Activated naive CD8-positive, alpha-beta T cell treated with anti-CD3 and anti-CD28 coated beads for 36 hours (primary cell): ENCODE measurements at regions not wholly inside any gene's neighbourhood (a gene's known extent, or its start where the extent isn't known, plus 50 kb on each side); places are given as distances from the start of the nearest gene placed in this dataset.
"Not testable (repeated sequence)": the region's sequence is repeated elsewhere in the genome, so short reads cannot be mapped to it uniquely, and the experiment has no call there.

Experiments used
- DNase-seq: peaks from one replicate; pipeline ENCODE4 v3.0.0; 2021
- H3K27ac Mint-ChIP-seq: one replicate; pipeline ENCODE4 v1.8.0; 2022; ENCODE audit warnings: mild to moderate bottlenecking, moderate library complexity, mixed read lengths
- H3K27me3 Mint-ChIP-seq: one replicate; pipeline ENCODE4 v1.8.0; 2022; ENCODE audit warnings: mild to moderate bottlenecking, mixed read lengths
- H3K36me3 Mint-ChIP-seq: one replicate; pipeline ENCODE4 v1.8.0; 2021; ENCODE audit warnings: mild to moderate bottlenecking, mixed read lengths
- H3K4me1 Mint-ChIP-seq: one replicate; pipeline ENCODE4 v1.8.0; 2021; ENCODE audit warnings: mixed read lengths
- H3K4me3 Mint-ChIP-seq: one replicate; pipeline ENCODE4 v1.8.0; 2022; ENCODE audit warnings: mild to moderate bottlenecking, moderate library complexity, mixed read lengths
- H3K9me3 Mint-ChIP-seq: one replicate; pipeline ENCODE4 v1.8.0; 2022; ENCODE audit warnings: mixed read lengths

DNA sequence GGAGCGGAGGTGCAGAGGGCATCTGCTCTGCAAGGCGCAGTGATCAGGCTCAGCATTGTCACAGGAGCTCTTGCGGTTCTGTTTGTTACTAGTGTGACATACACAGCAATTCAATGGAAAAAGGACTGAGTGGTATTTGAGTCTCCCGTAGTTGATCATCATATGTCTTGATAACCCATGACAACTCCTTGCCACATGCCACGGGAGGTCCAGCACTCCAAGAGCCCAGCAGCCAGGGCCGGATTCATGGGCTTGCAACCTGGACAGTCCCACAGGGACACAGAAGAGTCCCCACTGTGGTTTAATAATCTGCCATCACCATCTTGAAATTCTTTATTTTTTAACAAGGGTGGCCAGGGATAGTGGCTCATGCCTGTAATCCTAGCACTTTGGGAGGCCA is 58.1 kb upstream of the ROPN1B start:
- not testable (repeated sequence) for H3K36me3 Mint-ChIP-seq, H3K27ac Mint-ChIP-seq, DNase-seq, H3K9me3 Mint-ChIP-seq, H3K27me3 Mint-ChIP-seq, H3K4me3 Mint-ChIP-seq
- peaks cover 11% of the 10 kb centered on the region for H3K4me1 Mint-ChIP-seq

DNA sequence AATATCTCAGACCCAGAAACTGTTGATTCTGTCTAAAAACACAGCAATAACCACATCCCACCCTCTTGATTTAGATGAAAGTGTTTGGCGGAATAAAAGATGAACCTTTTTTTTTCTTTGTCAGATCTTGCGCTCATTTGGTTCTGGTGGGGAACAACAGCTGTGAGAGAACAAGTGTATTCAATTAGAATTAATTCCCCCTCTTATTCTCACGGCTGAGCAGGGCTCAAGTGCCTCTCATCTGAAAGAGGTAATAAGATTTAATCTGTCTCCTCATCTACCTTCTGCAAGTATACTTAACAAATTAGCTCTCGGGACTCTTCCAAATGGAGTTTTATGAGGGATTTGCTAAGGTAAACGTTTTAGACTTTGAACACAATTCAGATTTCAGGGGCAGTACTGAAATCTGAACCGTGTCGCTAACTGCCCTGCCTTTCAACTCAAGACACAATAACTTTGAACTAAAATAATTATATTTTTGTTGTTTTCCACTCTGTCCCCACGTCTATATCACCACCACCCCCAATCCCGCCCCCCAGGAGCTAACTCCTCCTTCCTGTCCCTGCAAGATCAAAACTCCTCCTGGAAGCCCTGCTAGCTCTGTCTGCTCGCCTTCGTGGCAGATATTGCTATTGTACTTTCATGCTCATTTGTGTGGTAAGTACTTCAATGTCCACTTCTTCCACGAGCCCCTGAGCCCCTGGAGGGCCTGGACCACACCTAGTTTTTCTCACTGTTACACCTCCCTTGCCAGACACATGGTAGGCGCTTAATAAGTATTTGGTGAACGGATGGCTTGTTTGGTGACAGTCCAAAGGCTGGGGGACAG is 54.2 kb upstream of the ROPN1B start:
- not testable (repeated sequence) for H3K9me3 Mint-ChIP-seq, DNase-seq, H3K27me3 Mint-ChIP-seq, H3K36me3 Mint-ChIP-seq
- Mint-ChIP-seq H3K4me1 (peaks cover 34% of the 10 kb centered on the region), H3K27ac (peak overlapping the region; percentile 66), H3K4me3 (peak overlapping the region; percentile 83)

DNA sequence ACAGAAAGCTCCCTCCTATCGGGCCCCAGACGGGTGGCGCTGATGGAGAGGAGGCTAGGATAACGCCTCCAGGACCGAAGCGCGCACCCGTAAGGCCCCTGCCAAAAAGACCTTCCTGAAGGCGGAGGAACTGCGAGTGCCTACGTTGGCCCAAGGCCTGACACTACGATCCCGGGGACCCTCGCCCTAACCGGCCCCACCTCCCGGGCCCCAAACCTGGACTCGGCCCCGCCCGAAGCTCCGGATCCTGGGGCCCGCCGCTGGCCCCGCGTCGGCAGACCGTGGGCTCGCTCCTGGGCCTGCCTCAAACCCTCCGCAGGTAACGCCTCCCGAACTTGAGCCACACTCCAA is 53.6 kb upstream of the ROPN1B start:
- not testable (repeated sequence) for H3K9me3 Mint-ChIP-seq, DNase-seq, H3K36me3 Mint-ChIP-seq, H3K27me3 Mint-ChIP-seq
- H3K4me3 Mint-ChIP-seq, result peak overlapping the region; percentile 83
- H3K4me1 Mint-ChIP-seq, result peaks cover 34% of the 10 kb centered on the region
- peak overlapping the region; percentile 72 for H3K27ac Mint-ChIP-seq

DNA sequence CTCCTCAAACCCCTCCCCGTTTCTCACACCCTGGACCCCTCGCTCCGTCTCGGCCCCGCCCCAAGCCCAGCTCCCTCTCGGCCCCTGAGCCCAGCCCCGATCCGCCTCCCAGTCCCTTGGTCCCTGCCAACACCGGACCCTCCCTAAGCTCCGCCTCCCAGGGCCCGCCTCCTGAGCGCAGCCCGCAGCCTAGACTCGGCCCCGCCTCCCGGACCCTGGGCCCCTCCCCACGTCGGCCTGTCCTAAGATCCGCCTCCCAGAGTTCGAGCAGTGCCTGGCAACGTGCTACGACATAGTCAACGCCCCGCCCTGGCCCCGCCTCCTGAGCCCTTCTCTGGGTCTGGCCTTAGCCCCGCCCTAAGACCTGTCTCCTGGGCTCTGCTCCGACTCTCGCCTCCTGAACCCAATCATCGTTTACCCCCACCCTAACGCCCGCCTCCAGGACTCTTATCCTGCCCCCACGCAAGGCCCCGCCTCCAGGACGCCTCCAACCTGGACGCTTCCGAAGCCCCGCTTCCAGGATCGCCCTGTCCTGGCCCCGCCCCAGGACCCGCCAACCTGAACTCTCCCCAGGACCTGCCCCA is 53.1 kb upstream of the ROPN1B start:
- not testable (repeated sequence) for H3K27me3 Mint-ChIP-seq, H3K9me3 Mint-ChIP-seq, H3K36me3 Mint-ChIP-seq
- Mint-ChIP-seq H3K4me3 (peak overlapping the region; percentile 83), H3K27ac (peak overlapping the region; percentile 84), H3K4me1 (peaks cover 34% of the 10 kb centered on the region)
- peak; percentile 99 for DNase-seq

DNA sequence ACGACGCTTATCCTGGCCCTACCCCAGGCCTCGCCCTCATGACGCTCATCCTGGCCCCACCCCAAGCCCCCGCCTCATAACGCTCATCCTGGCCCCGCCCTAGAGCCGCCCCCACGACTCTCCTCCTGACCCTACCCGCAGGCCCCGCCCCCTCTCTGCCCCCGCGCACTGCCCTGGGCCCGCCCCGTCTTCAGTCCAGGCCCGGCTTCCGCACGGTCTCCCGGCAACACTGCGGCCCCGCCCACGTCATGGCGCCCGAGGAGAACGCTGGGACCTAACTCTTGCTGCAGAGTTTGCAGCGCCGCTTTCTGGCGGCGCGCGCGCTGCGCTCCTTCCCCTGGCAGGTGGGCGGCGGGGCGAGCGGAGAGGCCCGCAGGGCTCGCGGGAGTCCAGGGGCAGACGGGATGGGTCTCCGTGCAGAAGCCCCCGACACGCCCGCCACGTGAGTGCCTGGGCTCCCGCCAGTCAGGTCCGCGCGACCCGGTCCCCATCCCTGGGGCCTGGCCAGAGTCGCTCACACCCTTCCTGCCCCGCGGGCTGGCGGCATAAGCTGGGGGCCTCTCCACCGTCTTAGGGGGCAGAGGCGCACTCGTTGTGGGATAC is 52.5 kb upstream of the ROPN1B start:
- Mint-ChIP-seq H3K27ac (peak overlapping the region; percentile 88), H3K27me3 (no peaks in the 10 kb centered on the region), H3K4me1 (peaks cover 34% of the 10 kb centered on the region), H3K4me3 (peak overlapping the region; percentile 83), H3K36me3 (no peaks in the 10 kb centered on the region), H3K9me3 (no peaks in the 10 kb centered on the region)
- peak; percentile 97 for DNase-seq

DNA sequence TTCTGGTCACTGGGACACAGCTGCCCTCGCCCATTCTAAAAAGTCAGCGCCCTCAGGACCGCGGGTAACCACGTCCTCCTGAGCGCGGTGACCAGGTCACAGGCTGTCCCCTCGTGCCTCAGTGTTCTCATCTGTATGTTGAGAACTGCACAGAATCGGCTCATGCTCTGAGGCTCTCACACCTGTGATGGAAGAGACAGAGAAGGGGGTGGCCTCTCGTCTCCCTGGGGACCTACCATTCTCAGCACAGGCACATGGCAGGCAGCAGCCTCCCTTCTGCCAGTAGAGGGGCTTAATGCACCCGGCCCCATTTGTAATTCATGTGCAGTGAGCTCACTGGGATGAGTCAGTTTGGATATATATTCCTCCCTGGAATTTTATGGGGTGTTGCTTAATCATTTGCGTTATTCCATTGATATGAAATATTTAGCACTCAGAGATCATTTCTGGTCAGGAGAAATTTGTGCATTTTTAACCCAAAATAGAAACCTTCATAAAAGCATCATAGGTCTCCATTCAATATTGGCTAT is 51.9 kb upstream of the ROPN1B start:
- H3K4me3 Mint-ChIP-seq, result peak overlapping the region; percentile 83
- H3K27ac Mint-ChIP-seq, result peak overlapping the region; percentile 88
- H3K4me1 Mint-ChIP-seq, result peaks cover 34% of the 10 kb centered on the region
- peak; percentile 35 for DNase-seq
- not testable (repeated sequence) for H3K27me3 Mint-ChIP-seq, H3K9me3 Mint-ChIP-seq, H3K36me3 Mint-ChIP-seq

DNA sequence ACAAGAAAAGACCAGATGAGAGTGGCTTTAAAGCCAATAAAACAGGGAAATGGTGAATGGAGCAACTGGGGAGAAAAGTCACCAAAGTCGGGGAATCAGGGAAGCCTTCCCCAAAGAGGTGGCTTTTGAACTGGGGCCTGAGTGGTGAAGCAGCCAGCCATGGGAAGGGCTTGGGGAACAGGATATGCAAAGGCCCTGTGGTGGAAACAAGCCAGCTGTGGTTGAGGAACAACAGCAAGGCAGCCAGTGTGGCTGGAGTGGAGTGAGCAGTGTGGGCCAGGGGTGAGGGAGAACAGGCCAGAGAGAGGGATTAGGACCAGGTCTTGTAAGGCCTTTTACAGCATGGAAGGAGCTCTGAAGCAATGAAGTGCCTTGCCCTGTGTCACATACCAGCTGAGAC is 51.0 kb upstream of the ROPN1B start:
- H3K27ac Mint-ChIP-seq, H3K27me3 Mint-ChIP-seq: not testable (repeated sequence)

DNA sequence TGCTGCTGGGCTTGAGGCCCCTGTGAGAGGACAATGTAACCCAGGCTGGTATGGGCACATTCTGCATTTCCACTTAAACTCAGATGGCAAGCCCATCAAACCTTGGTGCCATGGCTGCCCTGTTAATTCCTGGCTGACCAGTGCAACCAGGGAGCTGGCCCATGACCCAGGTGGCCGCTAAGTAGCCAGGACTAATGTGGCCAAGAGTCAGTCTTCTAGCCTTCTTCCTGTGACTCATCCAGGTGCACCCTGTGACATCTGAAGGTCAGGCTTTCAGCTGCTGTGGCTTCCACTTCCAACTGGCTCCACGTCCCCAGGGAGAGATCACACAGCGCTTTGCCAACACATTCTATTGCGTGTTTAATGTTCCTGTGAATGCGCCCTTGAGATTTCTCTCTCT is 50.5 kb upstream of the ROPN1B start:
- not testable (repeated sequence) for DNase-seq, H3K27me3 Mint-ChIP-seq, H3K36me3 Mint-ChIP-seq, H3K4me3 Mint-ChIP-seq, H3K27ac Mint-ChIP-seq, H3K9me3 Mint-ChIP-seq
- H3K4me1 Mint-ChIP-seq, result peaks cover 34% of the 10 kb centered on the region

More for the DNA sequence above, 51.0 kb upstream of the ROPN1B start:
- Mint-ChIP-seq H3K4me3 (peak overlapping the region; percentile 83), H3K4me1 (peaks cover 34% of the 10 kb centered on the region)
- not testable (repeated sequence) for DNase-seq, H3K36me3 Mint-ChIP-seq, H3K9me3 Mint-ChIP-seq

DNA sequence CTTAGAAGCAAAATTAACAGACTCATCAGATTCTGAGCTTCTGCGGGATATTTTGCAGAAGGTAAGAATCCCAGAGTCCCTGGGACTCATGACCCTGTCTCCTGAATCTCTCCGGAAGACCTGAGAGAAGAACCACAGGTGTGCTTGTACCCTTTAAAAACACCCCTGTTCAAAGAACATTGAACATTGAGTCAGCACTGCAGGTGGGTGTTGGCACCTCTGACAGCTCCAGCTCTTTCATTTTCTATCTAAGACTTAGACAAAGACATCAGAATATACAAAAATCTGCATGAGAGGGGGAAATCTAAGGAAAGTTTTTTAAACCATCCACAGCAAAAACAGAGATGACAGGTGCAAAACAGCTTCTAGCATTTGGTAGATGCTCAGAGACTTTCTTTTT is 50.1 kb upstream of the ROPN1B start:
- H3K4me3 Mint-ChIP-seq, H3K27ac Mint-ChIP-seq, H3K27me3 Mint-ChIP-seq, H3K9me3 Mint-ChIP-seq, H3K36me3 Mint-ChIP-seq, DNase-seq: not testable (repeated sequence)
- peaks cover 34% of the 10 kb centered on the region for H3K4me1 Mint-ChIP-seq
